Neural cell (in vitro differentiated cells): ENCODE measurements at regions not wholly inside any gene's neighbourhood (a gene's known extent, or its start where the extent isn't known, plus 50 kb on each side); places are given as distances from the start of the nearest gene placed in this dataset.

ENCODE experiments used
- EZH2 ChIP-seq: fragments of 200-600, 300-800 bp; shearing (Covaris generic), sonication (generic); IDR thresholded peaks from 2 replicates; pipeline ENCODE4 v1.6.1; 2014; ENCODE audit warnings: antibody characterized with exemption, low read length, borderline replicate concordance, mild to moderate bottlenecking; ENCODE audit not compliant: insufficient read depth, poor library complexity, severe bottlenecking
- RAD21 ChIP-seq: fragments of 450-650 bp; conservative IDR thresholded peaks from 2 replicates; pipeline ENCODE4 v1.6.1; 2014; ENCODE audit warnings: antibody characterized with exemption, mild to moderate bottlenecking, moderate library complexity
- TF ChIP-seq, protein P1 (sequence below): IDR thresholded peaks from 2 replicates; pipeline ENCODE4 v1.6.1; 2012; ENCODE audit warnings: borderline replicate concordance
- TF ChIP-seq, protein P2 (sequence below): fragments of 450-650 bp; IDR thresholded peaks from 2 replicates; pipeline ENCODE4 v1.5.1; 2014; ENCODE audit warnings: antibody characterized with exemption, mild to moderate bottlenecking, moderate library complexity; ENCODE audit not compliant: poor library complexity, severe bottlenecking

DNA sequence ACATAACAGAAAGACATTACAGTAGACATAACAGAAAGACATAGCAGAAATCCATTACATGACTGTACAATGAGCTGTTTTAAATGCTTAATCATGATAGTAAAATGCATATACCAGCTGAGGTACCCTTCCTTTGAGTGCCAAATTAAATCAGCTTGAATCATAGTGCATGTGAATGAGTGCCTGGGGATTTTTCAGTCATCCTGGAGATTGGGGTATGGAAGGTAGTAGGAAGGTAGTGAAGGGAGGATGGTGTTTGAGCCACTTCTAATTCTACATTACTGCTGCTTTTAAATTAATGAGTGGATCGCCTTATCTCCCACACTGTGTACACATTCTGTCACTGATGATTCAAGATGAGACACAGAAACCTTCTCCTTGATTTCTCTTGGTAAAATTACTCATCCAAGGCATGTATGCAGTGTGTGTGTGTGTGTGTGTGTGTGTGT is 534.2 kb downstream of the LRFN5 start:
- no peak for TF ChIP-seq RAD21
- TF ChIP-seq, protein P1, sequence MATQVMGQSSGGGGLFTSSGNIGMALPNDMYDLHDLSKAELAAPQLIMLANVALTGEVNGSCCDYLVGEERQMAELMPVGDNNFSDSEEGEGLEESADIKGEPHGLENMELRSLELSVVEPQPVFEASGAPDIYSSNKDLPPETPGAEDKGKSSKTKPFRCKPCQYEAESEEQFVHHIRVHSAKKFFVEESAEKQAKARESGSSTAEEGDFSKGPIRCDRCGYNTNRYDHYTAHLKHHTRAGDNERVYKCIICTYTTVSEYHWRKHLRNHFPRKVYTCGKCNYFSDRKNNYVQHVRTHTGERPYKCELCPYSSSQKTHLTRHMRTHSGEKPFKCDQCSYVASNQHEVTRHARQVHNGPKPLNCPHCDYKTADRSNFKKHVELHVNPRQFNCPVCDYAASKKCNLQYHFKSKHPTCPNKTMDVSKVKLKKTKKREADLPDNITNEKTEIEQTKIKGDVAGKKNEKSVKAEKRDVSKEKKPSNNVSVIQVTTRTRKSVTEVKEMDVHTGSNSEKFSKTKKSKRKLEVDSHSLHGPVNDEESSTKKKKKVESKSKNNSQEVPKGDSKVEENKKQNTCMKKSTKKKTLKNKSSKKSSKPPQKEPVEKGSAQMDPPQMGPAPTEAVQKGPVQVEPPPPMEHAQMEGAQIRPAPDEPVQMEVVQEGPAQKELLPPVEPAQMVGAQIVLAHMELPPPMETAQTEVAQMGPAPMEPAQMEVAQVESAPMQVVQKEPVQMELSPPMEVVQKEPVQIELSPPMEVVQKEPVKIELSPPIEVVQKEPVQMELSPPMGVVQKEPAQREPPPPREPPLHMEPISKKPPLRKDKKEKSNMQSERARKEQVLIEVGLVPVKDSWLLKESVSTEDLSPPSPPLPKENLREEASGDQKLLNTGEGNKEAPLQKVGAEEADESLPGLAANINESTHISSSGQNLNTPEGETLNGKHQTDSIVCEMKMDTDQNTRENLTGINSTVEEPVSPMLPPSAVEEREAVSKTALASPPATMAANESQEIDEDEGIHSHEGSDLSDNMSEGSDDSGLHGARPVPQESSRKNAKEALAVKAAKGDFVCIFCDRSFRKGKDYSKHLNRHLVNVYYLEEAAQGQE, result no peak
- TF ChIP-seq, protein P2, sequence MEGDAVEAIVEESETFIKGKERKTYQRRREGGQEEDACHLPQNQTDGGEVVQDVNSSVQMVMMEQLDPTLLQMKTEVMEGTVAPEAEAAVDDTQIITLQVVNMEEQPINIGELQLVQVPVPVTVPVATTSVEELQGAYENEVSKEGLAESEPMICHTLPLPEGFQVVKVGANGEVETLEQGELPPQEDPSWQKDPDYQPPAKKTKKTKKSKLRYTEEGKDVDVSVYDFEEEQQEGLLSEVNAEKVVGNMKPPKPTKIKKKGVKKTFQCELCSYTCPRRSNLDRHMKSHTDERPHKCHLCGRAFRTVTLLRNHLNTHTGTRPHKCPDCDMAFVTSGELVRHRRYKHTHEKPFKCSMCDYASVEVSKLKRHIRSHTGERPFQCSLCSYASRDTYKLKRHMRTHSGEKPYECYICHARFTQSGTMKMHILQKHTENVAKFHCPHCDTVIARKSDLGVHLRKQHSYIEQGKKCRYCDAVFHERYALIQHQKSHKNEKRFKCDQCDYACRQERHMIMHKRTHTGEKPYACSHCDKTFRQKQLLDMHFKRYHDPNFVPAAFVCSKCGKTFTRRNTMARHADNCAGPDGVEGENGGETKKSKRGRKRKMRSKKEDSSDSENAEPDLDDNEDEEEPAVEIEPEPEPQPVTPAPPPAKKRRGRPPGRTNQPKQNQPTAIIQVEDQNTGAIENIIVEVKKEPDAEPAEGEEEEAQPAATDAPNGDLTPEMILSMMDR, result no peak
- TF ChIP-seq EZH2, result no peak
